Type B pancreatic cell (in vitro differentiated cells): ENCODE measurements at regions not wholly inside any gene's neighbourhood (a gene's known extent, or its start where the extent isn't known, plus 50 kb on each side); places are given as distances from the start of the nearest gene placed in this dataset.

Experiments
- DNase-seq: peaks from one replicate; pipeline ENCODE4 v3.0.0; 2021; ENCODE audit warnings: mixed read lengths; ENCODE audit not compliant: unreplicated experiment; ENCODE audit errors: extremely low spot score
- H3K27ac Mint-ChIP-seq: 2 replicates; pipeline ENCODE4 v1.8.0; 2021; ENCODE audit warnings: mild to moderate bottlenecking, mixed read lengths
- H3K27me3 Mint-ChIP-seq: 2 replicates; pipeline ENCODE4 v1.8.0; 2021; ENCODE audit warnings: mixed read lengths
- H3K36me3 Mint-ChIP-seq: 2 replicates; pipeline ENCODE4 v1.8.0; 2021; ENCODE audit warnings: mixed read lengths
- H3K4me1 Mint-ChIP-seq: one replicate; pipeline ENCODE4 v1.8.0; 2021; ENCODE audit warnings: mixed read lengths; ENCODE audit not compliant: unreplicated experiment
- H3K4me3 Mint-ChIP-seq: 2 replicates; pipeline ENCODE4 v1.8.0; 2021; ENCODE audit warnings: mild to moderate bottlenecking, mixed read lengths
- H3K9me3 Mint-ChIP-seq: 2 replicates; pipeline ENCODE4 v1.8.0; 2021; ENCODE audit warnings: mixed read lengths
- CTCF ChIP-seq: fragments of 200-600 bp; sonication (generic); conservative IDR thresholded peaks from 2 replicates; pipeline ENCODE4 v1.5.0; 2021; ENCODE audit warnings: antibody characterized with exemption, mild to moderate bottlenecking

DNA sequence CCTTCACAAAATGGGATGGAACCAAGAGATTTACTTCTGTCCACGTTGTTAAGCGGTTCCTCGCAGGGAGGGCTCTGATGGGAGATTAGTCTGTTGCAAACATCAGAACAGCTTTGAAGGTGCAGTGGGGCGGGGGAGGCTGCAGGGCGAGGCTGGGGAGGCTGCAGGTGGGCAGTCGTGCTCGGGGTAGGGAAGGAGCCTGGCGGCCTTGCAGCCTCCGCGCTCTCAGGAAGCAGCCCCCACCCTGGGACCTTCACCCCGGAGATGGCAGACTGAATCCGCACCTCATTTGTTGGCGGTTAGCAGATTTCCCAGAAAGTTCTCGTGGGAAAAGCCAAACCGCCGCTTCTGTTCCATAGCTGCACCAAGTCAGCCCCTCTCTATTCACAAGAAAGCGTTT lies 237.3 kb downstream of the BRD1 start:
- H3K4me3 Mint-ChIP-seq, result no peak overlapping the region
- H3K4me1 Mint-ChIP-seq, result no peaks in the 10 kb centered on the region
- H3K27me3 Mint-ChIP-seq, result peaks cover 3% of the 10 kb centered on the region
- no peak overlapping the region for H3K27ac Mint-ChIP-seq
- no peaks in the 10 kb centered on the region for H3K36me3 Mint-ChIP-seq
- no peak for TF ChIP-seq CTCF
- no peaks in the 10 kb centered on the region for H3K9me3 Mint-ChIP-seq
- no peak for DNase-seq

GRCh38 chr22:49589811-49590210 lies 237.9 kb downstream of the BRD1 start:
- no peaks in the 10 kb centered on the region for H3K4me1 Mint-ChIP-seq
- H3K36me3 Mint-ChIP-seq, result no peaks in the 10 kb centered on the region
- H3K9me3 Mint-ChIP-seq, result no peaks in the 10 kb centered on the region
- peaks cover 6% of the 10 kb centered on the region for H3K27me3 Mint-ChIP-seq
- no peak overlapping the region for H3K27ac Mint-ChIP-seq
- no peak for TF ChIP-seq CTCF
- DNase-seq, result no peak
- no peak overlapping the region for H3K4me3 Mint-ChIP-seq

GRCh38 chr22:49589301-49589700 lies 238.4 kb downstream of the BRD1 start:
- H3K9me3 Mint-ChIP-seq, result no peaks in the 10 kb centered on the region

DNA sequence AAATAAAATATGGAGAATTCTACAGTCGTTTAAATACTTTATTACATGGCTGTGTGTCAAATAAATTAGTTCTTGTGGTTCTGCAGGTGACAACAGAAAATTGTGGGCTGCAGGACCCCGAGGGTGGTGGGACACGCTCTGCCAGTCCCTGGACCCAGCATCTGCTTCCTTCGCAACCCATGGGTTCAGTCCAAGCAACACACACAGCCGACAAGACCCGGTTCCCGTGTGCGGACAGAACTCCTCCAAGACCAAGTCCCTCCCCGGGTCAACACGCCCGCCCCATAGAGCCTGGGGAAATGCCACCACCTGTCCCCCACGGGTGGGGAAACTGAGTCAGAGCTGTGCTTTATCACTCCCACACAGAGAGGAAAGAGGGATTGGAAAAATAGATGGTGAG lies 238.9 kb downstream of the BRD1 start:
- Mint-ChIP-seq H3K27ac (no peak overlapping the region), H3K4me1 (no peaks in the 10 kb centered on the region), H3K27me3 (peaks cover 12% of the 10 kb centered on the region), H3K4me3 (no peak overlapping the region), H3K36me3 (no peaks in the 10 kb centered on the region), H3K9me3 (no peaks in the 10 kb centered on the region)
- no peak for TF ChIP-seq CTCF
- no peak for DNase-seq

More at GRCh38 chr22:49589301-49589700, 238.4 kb downstream of the BRD1 start:
- no peak for DNase-seq
- H3K4me3 Mint-ChIP-seq, result no peak overlapping the region
- H3K36me3 Mint-ChIP-seq, result no peaks in the 10 kb centered on the region
- no peak for TF ChIP-seq CTCF
- no peaks in the 10 kb centered on the region for H3K4me1 Mint-ChIP-seq
- H3K27ac Mint-ChIP-seq, result no peak overlapping the region
- H3K27me3 Mint-ChIP-seq, result peaks cover 10% of the 10 kb centered on the region

- no peak for DNase-seq
- Mint-ChIP-seq H3K27ac (no peak overlapping the region), H3K4me3 (no peak overlapping the region), H3K27me3 (peaks cover 15% of the 10 kb centered on the region), H3K4me1 (no peaks in the 10 kb centered on the region), H3K36me3 (no peaks in the 10 kb centered on the region), H3K9me3 (no peaks in the 10 kb centered on the region)
- TF ChIP-seq CTCF, result no peak
Measured at GRCh38 chr22:49587987-49588386, 239.7 kb downstream of the BRD1 start.

GRCh38 chr22:49587421-49587820 lies 240.3 kb downstream of the BRD1 start:
- Mint-ChIP-seq H3K27ac (no peak overlapping the region), H3K27me3 (peaks cover 15% of the 10 kb centered on the region), H3K9me3 (no peaks in the 10 kb centered on the region), H3K4me1 (no peaks in the 10 kb centered on the region), H3K4me3 (no peak overlapping the region), H3K36me3 (no peaks in the 10 kb centered on the region)
- no peak for DNase-seq
- TF ChIP-seq CTCF, result no peak
